GM23338 (cell line): ENCODE measurements at regions not wholly inside any gene's neighbourhood (a gene's known extent, or its start where the extent isn't known, plus 50 kb on each side); places are given as distances from the start of the nearest gene placed in this dataset.

Source experiments
- ATAC-seq: fragments of 200-7000 bp; cut with Tn5 transposase; 3 replicates; pipeline ENCODE4 v1.9.1; 2020
- DNase-seq: peaks from one replicate; pipeline ENCODE4 v3.0.0-alpha.2; 2015; ENCODE audit warnings: low spot score
- H2AFZ ChIP-seq: fragments of 200-600 bp; sonication (generic); 2 replicates; pipeline ENCODE4 v1.8.0; 2016; ENCODE audit warnings: antibody characterized with exemption, mild to moderate bottlenecking, moderate library complexity
- H3F3A ChIP-seq: fragments of 200-600 bp; sonication (generic); replicated peaks from 2 replicates; pipeline ENCODE4 v1.8.0; 2017; ENCODE audit warnings: antibody characterized with exemption, mixed run types, low read depth
- H3K27ac ChIP-seq: fragments of 200-600 bp; sonication (generic); 2 replicates; pipeline ENCODE4 v1.6.1; 2016; ENCODE audit warnings: low read depth
- H3K27me3 ChIP-seq: fragments of 200-600 bp; sonication (generic); 2 replicates; pipeline ENCODE4 v1.8.0; 2016; ENCODE audit warnings: mild to moderate bottlenecking, mixed run types, moderate library complexity; ENCODE audit not compliant: insufficient read depth
- H3K36me3 ChIP-seq: fragments of 200-600 bp; sonication (generic); 2 replicates; pipeline ENCODE4 v1.8.0; 2016; ENCODE audit warnings: mild to moderate bottlenecking; ENCODE audit not compliant: insufficient read depth
- H3K4me1 ChIP-seq: fragments of 200-600 bp; sonication (generic); 2 replicates; pipeline ENCODE4 v1.8.0; 2016; ENCODE audit warnings: mild to moderate bottlenecking, moderate library complexity; ENCODE audit not compliant: insufficient read depth
- H3K4me2 ChIP-seq: fragments of 200-600 bp; sonication (generic); 2 replicates; pipeline ENCODE4 v1.7.1; 2017; ENCODE audit warnings: mixed run types
- H3K4me3 ChIP-seq: fragments of 200-600 bp; sonication (generic); 2 replicates; pipeline ENCODE4 v1.6.1; 2016; ENCODE audit warnings: mixed run types
- H3K79me2 ChIP-seq: fragments of 200-600 bp; sonication (generic); replicated peaks from 2 replicates; pipeline ENCODE4 v1.8.0; 2017; ENCODE audit warnings: mild to moderate bottlenecking; ENCODE audit not compliant: insufficient read depth
- H3K9me2 ChIP-seq: fragments of 200-600 bp; sonication (generic); 2 replicates; pipeline ENCODE4 v1.8.0; 2017; ENCODE audit not compliant: insufficient read depth
- H4K20me1 ChIP-seq: fragments of 200-600 bp; sonication (generic); replicated peaks from 2 replicates; pipeline ENCODE4 v1.8.0; 2017; ENCODE audit warnings: mild to moderate bottlenecking; ENCODE audit not compliant: insufficient read depth
- H3K27ac Mint-ChIP-seq: 2 replicates; pipeline ENCODE4 v1.8.0; 2020; ENCODE audit warnings: inconsistent platforms, mild to moderate bottlenecking, moderate library complexity, mixed read lengths
- H3K27me3 Mint-ChIP-seq: 3 replicates; pipeline ENCODE4 v1.8.0; 2022; ENCODE audit warnings: low read depth, mild to moderate bottlenecking, moderate library complexity, mixed read lengths, inconsistent platforms; ENCODE audit not compliant: insufficient read depth, poor library complexity
- H3K36me3 Mint-ChIP-seq: 3 replicates; pipeline ENCODE4 v1.8.0; 2021; ENCODE audit warnings: low read depth, mild to moderate bottlenecking, inconsistent platforms, moderate library complexity, mixed read lengths
- H3K4me1 Mint-ChIP-seq: 3 replicates; pipeline ENCODE4 v1.8.0; 2020; ENCODE audit warnings: mild to moderate bottlenecking, inconsistent platforms, mixed read lengths
- H3K4me3 Mint-ChIP-seq: 3 replicates; pipeline ENCODE4 v1.8.0; 2021; ENCODE audit warnings: moderate library complexity, mild to moderate bottlenecking, inconsistent platforms, mixed read lengths
- H3K9me3 Mint-ChIP-seq: 3 replicates; pipeline ENCODE4 v1.8.0; 2020; ENCODE audit warnings: moderate library complexity, mild to moderate bottlenecking, inconsistent platforms, mixed read lengths
- CREB1 ChIP-seq: fragments of 250-450 bp; sonication (Bioruptor Pico); IDR thresholded peaks from 2 replicates; pipeline ENCODE4 v1.5.0; 2020; ENCODE audit warnings: low read depth, mild to moderate bottlenecking, moderate library complexity
- NANOG ChIP-seq: IDR thresholded peaks from 2 replicates; pipeline ENCODE4 v1.6.1; 2016; ENCODE audit warnings: antibody characterized with exemption, borderline replicate concordance
- POLR2AphosphoS5 ChIP-seq: IDR thresholded peaks from 2 replicates; pipeline ENCODE4 v1.6.1; 2016; ENCODE audit warnings: antibody characterized with exemption, low read depth
- STAT1 ChIP-seq: IDR thresholded peaks from one replicate; pipeline ENCODE4 v1.6.1; 2016; ENCODE audit warnings: antibody characterized with exemption; ENCODE audit not compliant: unreplicated experiment
- ZNF114 ChIP-seq: fragments of 250-450 bp; sonication (Bioruptor Pico); IDR thresholded peaks from 2 replicates; pipeline ENCODE4 v1.5.0; 2020; ENCODE audit warnings: mild to moderate bottlenecking, moderate library complexity
- ZNF331 ChIP-seq: fragments of 250-450 bp; sonication (Bioruptor Pico); IDR thresholded peaks from 2 replicates; pipeline ENCODE4 v1.5.0; 2020; ENCODE audit warnings: low read depth, mild to moderate bottlenecking, moderate library complexity
- TF ChIP-seq, protein P1 (sequence below): fragments of 250-450 bp; sonication (Bioruptor Pico); IDR thresholded peaks from 2 replicates; pipeline ENCODE4 v1.5.0; 2020; ENCODE audit warnings: mild to moderate bottlenecking, moderate library complexity
- TF ChIP-seq, protein P2 (sequence below): IDR thresholded peaks from 2 replicates; pipeline ENCODE4 v1.6.1; 2016; ENCODE audit warnings: antibody characterized with exemption

GRCh38 chr11:23425381-23425780, 565.1 kb upstream of the CCDC179 start (continued):
- TF ChIP-seq, protein P1, sequence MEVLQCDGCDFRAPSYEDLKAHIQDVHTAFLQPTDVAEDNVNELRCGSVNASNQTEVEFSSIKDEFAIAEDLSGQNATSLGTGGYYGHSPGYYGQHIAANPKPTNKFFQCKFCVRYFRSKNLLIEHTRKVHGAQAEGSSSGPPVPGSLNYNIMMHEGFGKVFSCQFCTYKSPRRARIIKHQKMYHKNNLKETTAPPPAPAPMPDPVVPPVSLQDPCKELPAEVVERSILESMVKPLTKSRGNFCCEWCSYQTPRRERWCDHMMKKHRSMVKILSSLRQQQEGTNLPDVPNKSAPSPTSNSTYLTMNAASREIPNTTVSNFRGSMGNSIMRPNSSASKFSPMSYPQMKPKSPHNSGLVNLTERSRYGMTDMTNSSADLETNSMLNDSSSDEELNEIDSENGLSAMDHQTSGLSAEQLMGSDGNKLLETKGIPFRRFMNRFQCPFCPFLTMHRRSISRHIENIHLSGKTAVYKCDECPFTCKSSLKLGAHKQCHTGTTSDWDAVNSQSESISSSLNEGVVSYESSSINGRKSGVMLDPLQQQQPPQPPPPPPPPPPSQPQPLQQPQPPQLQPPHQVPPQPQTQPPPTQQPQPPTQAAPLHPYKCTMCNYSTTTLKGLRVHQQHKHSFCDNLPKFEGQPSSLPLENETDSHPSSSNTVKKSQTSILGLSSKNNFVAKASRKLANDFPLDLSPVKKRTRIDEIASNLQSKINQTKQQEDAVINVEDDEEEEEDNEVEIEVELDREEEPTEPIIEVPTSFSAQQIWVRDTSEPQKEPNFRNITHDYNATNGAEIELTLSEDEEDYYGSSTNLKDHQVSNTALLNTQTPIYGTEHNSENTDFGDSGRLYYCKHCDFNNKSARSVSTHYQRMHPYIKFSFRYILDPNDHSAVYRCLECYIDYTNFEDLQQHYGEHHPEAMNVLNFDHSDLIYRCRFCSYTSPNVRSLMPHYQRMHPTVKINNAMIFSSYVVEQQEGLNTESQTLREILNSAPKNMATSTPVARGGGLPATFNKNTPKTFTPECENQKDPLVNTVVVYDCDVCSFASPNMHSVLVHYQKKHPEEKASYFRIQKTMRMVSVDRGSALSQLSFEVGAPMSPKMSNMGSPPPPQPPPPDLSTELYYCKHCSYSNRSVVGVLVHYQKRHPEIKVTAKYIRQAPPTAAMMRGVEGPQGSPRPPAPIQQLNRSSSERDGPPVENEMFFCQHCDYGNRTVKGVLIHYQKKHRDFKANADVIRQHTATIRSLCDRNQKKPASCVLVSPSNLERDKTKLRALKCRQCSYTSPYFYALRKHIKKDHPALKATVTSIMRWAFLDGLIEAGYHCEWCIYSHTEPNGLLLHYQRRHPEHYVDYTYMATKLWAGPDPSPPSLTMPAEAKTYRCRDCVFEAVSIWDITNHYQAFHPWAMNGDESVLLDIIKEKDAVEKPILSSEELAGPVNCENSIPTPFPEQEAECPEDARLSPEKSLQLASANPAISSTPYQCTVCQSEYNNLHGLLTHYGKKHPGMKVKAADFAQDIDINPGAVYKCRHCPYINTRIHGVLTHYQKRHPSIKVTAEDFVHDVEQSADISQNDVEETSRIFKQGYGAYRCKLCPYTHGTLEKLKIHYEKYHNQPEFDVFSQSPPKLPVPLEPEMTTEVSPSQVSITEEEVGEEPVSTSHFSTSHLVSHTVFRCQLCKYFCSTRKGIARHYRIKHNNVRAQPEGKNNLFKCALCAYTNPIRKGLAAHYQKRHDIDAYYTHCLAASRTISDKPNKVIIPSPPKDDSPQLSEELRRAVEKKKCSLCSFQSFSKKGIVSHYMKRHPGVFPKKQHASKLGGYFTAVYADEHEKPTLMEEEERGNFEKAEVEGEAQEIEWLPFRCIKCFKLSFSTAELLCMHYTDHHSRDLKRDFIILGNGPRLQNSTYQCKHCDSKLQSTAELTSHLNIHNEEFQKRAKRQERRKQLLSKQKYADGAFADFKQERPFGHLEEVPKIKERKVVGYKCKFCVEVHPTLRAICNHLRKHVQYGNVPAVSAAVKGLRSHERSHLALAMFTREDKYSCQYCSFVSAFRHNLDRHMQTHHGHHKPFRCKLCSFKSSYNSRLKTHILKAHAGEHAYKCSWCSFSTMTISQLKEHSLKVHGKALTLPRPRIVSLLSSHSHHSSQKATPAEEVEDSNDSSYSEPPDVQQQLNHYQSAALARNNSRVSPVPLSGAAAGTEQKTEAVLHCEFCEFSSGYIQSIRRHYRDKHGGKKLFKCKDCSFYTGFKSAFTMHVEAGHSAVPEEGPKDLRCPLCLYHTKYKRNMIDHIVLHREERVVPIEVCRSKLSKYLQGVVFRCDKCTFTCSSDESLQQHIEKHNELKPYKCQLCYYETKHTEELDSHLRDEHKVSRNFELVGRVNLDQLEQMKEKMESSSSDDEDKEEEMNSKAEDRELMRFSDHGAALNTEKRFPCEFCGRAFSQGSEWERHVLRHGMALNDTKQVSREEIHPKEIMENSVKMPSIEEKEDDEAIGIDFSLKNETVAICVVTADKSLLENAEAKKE, result no peak
- TF ChIP-seq STAT1 (no peak), ZNF331 (CRISPR knock-in tag) (no peak), ZNF114 (CRISPR knock-in tag) (no peak), CREB1 (CRISPR knock-in tag) (no peak), NANOG (no peak), POLR2AphosphoS5 (no peak)
- TF ChIP-seq, protein P2, sequence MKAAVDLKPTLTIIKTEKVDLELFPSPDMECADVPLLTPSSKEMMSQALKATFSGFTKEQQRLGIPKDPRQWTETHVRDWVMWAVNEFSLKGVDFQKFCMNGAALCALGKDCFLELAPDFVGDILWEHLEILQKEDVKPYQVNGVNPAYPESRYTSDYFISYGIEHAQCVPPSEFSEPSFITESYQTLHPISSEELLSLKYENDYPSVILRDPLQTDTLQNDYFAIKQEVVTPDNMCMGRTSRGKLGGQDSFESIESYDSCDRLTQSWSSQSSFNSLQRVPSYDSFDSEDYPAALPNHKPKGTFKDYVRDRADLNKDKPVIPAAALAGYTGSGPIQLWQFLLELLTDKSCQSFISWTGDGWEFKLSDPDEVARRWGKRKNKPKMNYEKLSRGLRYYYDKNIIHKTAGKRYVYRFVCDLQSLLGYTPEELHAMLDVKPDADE, result no peak

GRCh38 chr11:23429569-23429968, 569.3 kb upstream of the CCDC179 start:
- no peak for ATAC-seq
- H3K36me3 Mint-ChIP-seq, result no peaks in the 10 kb centered on the region
- TF ChIP-seq, protein P2, result no peak
- TF ChIP-seq POLR2AphosphoS5, result no peak
- TF ChIP-seq, protein P1, result no peak

More at GRCh38 chr11:23429569-23429968, 569.3 kb upstream of the CCDC179 start:
- Mint-ChIP-seq H3K4me3 (no peak overlapping the region), H3K9me3 (peaks cover 5% of the 10 kb centered on the region; the same call in 1 of the 3 replicates), H3K4me1 (no peaks in the 10 kb centered on the region), H3K27ac (no peak overlapping the region), H3K27me3 (no peaks in the 10 kb centered on the region)
- Histone ChIP-seq H4K20me1 (no peaks in the 10 kb centered on the region), H3K4me3 (no peak overlapping the region), H3K4me1 (no peaks in the 10 kb centered on the region), H3K79me2 (no peaks in the 10 kb centered on the region), H3K27me3 (no peaks in the 10 kb centered on the region), H3F3A (no peaks in the 10 kb centered on the region), H3K27ac (no peak overlapping the region), H3K9me2 (no peaks in the 10 kb centered on the region), H3K4me2 (no peak overlapping the region), H3K36me3 (no peaks in the 10 kb centered on the region), H2AFZ (no peak overlapping the region)
- no peak for DNase-seq
